CD4-positive, alpha-beta T cell treated with Interleukin-17A for 1 hour (primary cell): ENCODE measurements at regions not wholly inside any gene's neighbourhood (a gene's known extent, or its start where the extent isn't known, plus 50 kb on each side); places are given as distances from the start of the nearest gene placed in this dataset.
"Not testable (repeated sequence)": the region's sequence is repeated elsewhere in the genome, so short reads cannot be mapped to it uniquely, and the experiment has no call there.

Experiments
- DNase-seq: peaks from one replicate; pipeline ENCODE4 v3.0.0-alpha.2; 2020

DNA sequence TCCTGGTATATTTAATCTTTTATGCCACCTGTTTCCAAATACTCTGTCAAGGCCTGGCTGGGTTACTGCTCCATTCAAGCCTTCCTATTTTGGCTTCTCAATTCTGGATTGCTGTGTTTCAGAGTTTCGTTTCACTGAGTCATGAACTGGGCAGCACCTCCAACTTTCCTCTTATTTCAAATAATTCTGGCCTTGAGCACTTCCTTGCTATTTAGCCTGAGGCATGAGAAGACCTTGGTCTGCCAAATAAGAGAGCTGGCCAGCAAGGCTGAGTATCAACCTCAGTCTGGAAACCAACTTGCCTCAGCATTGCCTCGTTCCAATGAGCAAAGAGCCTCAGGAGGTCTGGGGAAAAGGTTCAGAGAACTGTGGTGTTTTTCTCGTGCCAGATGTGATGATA is 66.6 kb downstream of the TNFAIP3 start:
- no peak for DNase-seq

DNA sequence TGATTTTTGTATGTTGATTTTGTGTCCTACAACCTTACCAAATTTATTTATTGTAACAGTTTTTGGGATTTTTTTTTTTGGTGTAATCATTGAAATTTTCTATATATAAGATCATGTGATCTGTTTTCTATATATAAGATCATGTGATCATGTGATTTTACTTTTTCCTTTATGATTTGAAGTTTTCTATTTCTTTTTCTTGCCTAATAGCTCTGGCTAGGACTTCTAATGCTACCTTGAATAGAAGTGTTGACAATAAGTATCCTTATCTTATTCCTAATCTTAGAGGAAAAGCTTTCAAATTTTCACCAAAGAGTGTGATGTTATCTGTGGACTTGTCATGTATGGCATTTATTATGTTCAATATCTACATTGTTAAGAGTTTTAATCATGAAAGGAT is 69.7 kb downstream of the TNFAIP3 start:
- DNase-seq: no peak

DNA sequence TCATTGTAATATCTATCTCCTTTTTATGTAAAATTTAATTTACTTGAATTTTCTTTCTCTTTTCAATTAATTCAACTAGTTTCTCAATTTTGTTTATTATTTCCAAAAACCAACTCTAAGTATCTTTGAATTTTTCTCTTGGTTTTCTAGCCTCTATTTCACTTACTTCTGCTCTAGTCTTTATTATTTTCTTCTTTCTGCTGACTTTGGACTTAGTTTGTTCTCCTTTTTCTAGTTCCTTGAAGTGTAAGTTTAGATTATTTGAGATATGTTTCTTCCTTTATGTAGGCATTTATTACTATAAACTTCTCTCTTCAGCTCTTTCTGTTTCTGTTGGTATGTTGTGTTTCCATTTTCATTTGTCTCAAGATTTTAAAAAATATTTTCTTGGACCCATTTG is 70.8 kb downstream of the TNFAIP3 start:
- no peak for DNase-seq

DNA sequence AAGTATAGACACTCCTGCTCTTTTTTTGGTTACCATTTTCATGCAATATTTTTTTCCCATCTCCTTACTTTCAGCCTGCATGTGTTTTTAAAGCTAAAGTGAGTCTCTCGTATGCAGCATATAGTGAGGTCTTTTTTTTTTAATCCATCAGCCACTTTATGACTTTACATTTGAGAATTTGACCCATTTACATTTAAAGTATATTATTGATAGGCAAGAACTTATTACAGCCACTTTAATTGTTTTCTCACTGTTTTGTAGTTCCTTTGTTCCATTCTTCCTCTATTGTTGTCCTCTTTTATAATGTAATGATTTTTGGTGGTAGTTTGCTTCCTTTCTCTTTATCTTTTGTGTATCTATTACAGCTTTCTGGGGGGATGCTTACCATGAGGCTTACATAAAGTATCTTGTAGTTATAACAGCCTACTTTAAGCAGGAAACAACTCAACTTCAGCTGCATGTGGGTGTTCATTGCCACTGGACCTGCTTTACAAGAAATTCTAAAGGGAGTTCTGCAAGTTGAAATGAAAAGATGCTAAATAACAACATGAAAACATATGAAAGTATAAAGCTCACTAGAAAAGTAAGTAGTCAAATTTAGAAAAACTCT is 71.8 kb downstream of the TNFAIP3 start:
- no peak for DNase-seq

DNA sequence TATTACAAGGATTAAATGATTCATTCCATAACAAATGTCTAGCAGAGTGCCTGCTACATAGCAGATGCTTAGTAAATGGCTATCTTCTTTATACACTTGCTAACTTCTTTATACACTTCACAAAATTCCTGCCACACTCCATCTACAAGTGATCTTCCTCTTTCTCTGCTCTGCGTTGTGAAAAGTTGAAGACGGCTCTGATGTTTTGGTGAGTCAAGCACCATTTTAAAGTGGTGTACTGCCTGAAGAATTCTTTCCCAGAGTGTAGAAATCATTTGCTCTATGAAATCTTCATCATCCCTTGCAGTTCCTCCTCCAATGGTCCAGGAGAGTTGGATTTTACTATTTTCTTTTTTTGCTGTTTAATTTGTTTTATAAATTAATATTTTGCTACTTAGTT is 74.9 kb downstream of the TNFAIP3 start:
- DNase-seq: no peak

DNA sequence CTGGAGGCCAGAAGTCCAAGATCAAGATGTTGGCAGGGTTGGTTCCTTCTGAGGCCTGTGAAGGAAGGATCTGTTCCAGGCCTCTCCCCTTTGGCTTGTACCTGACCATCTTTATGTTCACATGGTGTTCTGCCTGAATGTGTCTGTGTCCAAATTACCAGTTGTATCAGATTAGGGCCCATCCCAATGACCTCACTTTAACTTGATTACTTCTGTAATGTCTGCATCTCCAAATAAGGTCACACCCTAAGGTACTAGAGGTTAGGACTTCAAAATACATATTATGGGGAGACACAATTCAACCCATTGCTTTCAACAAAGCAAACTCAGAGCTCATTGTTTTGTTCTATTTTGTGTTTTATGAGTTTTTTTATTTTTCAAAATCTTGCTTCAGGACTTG is 75.7 kb downstream of the TNFAIP3 start:
- DNase-seq: no peak

DNA sequence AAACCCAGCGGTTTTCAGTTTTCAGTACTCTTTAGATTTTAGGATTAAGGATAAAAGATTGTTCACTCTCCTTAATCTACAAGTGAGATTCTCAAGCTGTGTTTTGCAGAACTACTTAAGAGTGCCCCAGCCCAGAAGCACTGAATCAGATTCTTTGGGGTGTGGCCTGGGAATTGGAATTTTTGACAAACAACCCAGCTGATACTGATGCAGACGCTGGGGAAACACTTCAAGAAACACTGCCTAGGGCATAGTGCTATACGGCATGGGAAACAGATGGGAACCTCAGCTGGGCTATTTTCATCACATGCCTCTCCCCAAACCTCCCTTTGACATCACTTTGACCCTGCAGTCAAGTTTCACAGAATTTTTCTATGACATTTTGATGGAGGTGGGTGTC is 77.3 kb downstream of the TNFAIP3 start:
- not testable (repeated sequence) for DNase-seq

DNA sequence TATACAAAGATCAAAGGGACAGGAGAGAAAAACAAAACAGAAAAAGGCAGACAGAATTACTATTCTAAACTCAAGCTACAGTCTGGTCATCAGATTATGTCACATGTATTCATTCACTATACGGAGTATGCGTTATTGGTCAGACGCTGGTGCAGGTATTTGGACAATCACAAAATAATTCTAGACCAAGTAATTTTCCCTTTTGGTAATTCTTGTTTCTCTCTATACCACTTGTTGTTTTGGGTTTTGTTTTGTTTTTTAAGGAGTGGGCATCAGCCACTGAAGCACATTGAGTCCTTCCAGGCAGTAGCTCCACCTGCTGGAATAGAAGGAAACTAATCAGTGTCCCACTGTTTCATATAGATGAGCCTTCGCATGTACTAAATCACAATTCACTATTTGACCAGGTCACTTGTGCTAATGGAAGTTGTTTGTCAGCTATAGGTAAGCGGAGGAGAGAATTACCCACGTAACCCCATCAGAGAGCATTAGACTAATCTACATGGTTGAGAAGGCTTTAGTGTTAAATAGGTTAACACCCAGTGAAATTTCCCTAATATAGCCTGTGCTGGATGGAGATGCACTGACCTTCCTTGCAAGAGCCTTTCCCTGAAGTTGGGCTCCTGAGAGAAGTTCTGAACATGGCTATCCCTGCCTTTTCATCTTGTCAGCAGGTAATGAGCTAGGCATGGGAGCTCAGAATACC is 77.9 kb downstream of the TNFAIP3 start:
- peak; percentile 63 for DNase-seq

DNA sequence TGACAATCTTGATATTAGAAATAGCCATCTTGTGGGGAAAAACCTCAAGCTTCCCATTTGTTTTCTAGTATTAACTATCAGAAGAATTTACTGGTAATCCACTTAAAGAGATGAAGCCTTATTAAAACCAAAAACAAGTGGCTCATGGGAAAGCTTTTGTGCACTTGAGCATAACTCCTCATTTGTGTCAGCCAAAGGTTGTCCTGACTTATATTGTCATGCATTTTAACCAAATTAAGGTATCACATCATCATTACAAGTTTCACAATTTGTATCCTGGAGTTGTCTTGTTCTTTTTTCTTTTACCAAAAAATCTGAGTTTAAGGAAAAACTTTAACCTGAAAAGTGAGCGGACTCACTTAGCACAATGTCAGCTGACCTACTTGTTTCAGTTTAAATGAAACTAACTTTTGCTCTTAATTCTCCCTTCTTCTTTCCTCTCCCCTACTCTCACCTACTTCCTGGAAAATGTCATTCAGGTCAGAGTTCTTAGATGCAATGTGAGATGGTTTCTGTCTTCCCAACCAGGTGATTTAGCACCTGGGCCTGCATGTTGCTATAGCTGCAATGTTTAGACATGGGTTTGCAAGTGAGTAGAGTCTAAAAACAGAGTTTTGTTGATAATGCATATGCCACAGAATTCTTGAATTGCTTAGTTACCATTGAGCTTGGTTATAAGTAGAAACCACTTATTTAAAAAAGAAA is 82.8 kb downstream of the TNFAIP3 start:
- peak; percentile 55 for DNase-seq

DNA sequence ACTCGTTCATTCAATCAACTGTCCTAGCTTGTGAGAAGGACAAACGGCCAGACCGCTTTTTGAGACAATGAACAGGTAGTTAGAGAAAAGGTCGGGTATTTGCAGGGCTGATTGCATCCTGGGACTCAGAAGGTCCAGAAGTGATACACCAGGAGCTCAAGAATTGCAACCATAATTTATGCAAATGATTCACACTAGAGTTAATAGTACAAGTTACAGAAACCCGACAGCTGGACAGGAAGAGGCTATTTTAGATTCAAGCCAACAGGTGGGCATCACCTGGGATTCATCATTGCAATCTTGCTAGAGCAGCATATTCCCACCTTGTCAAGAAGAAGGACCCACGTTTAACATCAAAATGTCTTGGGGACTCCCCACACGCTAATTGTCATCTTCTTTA is 83.5 kb downstream of the TNFAIP3 start:
- no peak for DNase-seq

DNA sequence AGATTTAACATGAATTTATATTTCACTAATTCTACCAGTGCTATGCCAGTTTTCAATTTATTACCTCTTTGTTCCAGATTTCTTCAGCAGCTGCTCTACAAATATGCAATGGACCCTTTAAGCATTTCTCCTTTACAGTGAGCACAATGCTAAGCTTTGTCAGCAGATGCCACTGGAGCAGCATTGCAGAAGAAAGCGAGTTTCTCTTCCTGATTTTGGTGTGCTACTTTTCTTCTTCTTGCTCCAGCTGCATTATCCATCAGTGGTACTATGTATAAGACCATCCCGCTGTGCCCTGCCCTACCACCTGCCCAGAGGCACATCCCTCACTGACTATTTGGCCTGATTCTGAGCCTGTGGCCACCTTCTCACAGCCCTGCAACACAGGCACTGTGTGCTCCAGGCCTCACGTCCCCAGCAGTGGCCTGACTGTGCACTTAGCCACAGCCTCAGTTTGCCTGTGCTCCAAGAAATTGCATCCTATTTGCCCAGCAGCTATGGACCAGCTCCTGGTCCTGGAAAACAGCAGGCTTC is 84.1 kb downstream of the TNFAIP3 start:
- no peak for DNase-seq

DNA sequence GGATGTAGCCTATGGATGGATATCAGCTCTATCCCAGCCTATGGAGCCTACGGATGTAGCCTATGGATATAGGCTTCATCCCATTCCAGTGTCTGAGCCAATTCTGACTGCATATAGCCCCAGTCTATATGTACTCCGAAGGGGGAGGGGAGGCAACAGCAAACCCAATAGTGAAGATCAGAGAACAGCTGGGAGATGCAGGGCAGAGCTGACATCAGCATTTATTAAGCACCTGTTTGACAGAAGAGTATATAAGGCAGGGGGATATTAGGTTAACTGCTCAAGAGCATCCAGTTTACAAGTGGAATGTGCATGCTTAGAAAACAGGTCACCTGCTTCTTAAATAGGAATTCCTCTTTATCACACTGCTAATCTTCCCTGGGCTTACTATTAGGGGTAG is 85.2 kb downstream of the TNFAIP3 start:
- DNase-seq: no peak

DNA sequence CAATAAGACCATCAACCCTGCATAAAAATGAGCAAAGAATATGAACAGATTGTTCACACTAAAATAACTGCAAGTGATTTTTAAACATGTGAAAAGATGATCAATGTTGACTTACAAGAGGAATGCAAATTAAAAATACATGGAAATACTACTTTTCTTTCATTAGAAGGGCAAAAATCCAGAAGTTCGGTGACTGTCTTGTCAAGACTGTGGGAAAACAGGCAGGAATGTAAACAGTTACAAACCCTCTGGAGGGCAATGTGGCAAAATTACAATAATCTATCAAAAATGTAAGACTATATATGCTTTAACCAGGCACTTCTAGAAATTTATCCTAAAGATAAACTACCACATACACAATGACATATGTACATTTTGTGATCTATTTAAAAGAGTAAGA is 86.7 kb downstream of the TNFAIP3 start:
- no peak for DNase-seq

DNA sequence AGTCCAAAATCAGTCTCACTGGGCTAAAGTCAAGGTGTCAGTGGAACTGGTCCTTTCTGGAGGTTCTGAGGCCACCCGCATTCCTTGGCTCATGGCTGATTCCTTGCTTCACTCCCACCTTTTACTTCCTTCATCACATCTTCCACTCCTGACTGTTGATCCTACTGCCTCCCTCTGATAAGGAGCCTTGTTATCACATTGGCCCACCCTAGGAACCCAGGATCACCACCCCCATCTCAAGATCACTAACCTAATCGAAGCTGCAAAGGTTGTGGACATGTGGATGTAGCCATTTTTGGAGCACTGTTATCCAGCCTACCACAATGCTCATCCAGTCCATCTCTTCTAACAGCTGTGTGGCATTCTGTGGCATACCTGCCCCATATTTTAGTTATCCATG is 87.2 kb downstream of the TNFAIP3 start:
- DNase-seq: no peak

DNA sequence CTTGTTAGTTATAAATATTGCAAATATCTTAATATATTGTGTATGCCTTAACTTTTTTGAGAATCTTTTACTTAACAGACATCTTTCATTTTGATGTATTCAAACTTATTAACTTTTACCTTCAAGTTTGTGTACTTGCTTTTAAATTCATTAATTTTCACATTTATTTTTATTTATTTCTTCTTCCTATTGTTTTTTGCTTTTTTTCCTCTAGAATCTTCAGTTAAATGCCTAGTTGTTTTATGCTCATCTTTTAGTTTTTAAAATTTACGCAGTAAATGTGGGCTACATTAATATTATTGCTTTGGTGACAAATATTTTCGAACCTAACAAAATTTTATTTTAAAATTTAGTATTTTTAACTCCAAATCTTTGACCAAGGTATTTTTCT is 89.0 kb downstream of the TNFAIP3 start:
- no peak for DNase-seq

DNA sequence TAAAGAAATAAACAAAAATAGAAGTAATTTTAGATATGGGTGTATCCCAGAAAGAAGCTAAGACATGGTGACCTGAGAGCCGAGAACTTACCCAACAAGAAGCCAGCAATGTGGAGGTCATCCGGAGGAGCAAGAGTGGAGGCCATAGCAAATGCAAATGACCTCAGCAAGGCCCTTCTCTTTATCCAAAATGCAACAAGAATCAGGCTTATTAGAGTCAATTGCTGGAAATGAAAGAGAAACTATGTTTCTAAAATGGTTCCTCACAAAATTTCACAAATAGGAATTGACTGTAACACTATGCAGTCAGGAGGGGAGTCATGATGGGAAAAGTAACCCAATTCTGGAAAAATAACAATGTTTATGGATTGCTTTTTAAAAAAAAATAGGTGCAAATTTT is 90.4 kb downstream of the TNFAIP3 start:
- no peak for DNase-seq

DNA sequence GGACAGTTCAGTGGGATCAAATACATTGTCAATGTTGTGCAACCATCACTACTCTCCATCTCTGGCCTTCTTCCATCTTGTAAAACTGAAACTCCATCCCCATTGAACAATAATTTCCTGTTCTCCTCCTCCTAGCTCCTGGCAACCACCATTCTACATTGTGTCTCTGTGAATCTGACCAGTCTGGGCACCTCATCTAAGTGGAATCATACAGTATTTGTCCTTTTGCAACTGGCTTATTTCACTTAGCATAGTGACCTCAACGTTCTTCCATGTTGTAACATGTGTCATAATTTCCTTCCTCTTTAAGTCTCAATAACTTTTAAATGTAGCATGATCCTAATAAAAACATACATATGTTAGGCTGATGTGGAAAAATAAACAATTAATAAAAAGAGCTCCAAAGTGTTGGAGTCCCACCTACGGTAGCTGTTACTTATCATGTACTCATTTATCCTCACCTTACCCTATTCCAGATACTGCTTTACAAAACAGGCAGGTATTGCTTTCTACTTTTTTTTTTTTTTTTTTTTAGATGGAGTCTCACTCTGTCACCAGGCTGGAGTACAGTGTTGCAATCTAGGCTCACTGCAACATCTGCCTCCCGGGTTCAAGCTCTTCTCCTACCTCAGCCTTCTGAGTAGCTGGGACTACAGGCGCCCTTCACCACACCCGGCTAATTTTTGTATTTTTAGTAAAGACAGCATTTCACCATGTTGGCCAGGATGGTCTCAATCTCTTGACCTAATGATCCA is 91.9 kb downstream of the TNFAIP3 start:
- DNase-seq: no peak

DNA sequence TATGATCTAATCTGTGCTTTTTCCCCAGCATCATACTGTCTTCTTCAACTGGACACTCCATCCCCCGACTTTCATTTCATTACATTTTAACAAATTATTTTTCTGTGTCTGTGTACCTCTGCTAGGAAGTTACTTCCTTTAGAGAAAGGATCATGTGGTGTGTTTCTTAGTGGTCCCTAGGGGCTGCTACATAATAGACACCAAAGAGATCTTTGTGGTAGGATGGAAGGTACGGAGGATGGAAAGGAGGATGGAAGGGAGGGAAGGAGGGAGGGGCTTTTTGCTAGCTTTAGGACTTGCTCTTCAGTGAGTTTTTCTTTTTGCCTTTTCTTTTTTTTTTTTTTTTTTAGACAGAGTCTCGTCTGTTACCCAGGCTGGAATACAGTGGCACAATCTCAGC is 95.7 kb downstream of the TNFAIP3 start:
- no peak for DNase-seq

DNA sequence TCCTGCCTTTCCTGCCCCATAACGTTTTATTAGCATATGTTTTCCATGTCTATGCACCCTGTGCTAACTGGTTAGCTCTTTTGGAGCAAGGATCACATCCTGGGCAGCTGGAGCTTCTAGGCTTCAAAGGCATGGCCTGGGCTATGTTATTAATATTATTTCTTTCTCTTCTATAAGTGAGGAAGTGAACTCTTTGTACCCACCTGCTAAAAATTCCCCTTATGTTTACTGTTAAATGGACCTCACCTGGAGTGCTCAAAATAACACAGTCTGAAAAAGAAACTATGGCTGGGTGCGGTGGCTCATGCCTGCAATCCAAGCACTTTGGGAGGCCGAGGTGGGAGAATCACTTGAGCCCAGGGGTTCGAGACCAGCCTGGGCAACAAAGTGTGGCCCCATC is 97.8 kb downstream of the TNFAIP3 start:
- no peak for DNase-seq

DNA sequence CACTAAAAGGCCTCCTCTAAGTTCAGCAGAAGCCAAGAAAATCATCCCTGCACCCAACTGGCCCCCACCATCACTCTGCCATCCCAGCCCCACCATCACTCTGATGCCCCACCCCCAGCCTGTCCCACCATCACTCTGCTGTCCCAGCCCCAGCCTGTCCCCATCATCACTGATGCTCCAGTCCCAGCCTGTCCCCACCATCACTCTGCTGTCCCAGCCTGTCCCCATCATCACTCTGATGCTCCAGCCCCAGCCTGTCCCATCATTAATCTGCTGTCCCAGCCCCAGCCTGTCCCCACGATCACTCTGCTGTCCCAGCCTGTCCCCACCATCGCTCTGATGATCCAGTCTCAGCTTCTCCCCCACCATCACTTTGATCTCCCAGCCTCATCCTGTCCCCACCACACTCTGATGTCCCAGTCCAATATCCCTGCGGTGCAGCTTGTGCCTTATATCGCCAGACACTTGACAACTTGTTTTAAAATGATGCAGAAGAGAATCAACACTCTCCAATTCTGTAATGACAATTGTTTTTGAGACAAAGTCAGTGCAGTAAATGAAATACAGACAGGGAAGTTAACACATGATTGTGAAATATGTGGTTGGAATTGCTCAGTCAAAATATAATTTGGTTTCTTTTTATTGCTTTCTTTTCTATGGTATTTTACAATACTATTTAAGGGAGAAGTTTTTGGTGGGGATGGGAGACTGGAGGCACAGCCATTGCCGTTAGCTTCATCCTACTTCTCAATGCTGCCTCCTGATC is 100.8 kb downstream of the TNFAIP3 start:
- peak; percentile 13 for DNase-seq

DNA sequence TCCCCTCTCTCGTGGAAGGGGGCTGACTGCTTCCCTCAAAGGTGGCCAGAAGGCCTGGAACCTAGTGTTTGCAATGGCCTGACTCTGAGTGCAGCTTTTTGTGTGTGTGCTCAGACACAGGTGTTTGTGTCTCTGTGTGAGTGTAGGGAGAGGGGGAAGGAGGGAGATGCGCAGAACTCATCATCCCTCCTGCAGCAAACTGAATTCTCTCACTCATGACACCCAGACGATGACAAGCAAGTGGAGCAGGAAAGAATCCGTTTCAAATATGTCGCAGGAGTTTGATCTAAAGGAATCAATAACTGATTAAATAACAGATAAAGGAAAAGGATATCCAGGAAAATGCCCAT is 101.4 kb downstream of the TNFAIP3 start:
- no peak for DNase-seq

DNA sequence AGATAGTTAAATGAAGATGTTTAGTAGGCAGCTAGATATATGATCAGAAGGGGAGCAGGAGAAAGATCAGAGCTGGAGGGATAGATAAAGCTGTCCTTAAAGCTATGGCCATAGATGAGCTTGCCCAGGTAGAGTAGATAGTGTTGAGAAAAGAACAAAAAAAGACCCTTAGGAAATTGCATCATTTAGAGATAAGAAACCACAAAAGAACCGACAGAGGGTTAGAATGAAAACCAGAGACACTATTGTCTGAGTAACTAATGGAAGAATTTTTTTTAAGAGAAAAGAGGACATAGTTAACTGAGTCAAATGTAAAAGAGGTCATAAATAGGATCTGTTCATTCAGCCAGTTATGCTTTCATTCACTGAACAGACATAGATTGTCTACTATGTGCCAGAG is 101.8 kb downstream of the TNFAIP3 start:
- DNase-seq: peak; percentile 26

DNA sequence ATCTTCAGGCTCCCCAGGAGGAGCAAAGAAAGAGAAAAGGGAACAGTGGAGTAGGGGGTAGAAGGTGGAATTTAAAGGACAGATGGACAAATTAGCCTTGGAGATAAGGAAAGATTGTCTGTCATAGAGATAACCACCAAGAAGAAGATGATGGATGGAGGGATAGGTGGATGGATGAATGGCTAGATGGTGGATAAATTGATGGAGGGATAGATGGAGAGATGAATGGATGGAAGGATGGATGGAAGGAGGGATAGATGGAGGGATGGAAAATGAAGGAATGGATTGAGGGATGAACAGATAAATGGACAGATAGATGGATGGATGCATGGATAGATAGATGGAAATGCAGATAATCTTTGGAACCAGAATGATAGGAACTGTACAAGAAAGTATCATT is 102.8 kb downstream of the TNFAIP3 start:
- no peak for DNase-seq
